Thyroid gland (tissue), 4 donors: ENCODE measurements at regions not wholly inside any gene's neighbourhood (a gene's known extent, or its start where the extent isn't known, plus 50 kb on each side); places are given as distances from the start of the nearest gene placed in this dataset.
"Not testable (repeated sequence)": the region's sequence is repeated elsewhere in the genome, so short reads cannot be mapped to it uniquely, and the experiment has no call there.

Experiments
- DNase-seq, 2 donors: peaks; one replicate each; pipeline ENCODE4 v3.0.0-alpha.2; 2019
- H3K27ac ChIP-seq, 3 donors: fragments of 200-600 bp; sonication (generic); 1 replicate in 2 of 3; 2 replicates in 1 of 3; pipeline ENCODE4 v1.5.1; 2016 to 2019; ENCODE audit warnings: mild to moderate bottlenecking in 1 of 3, moderate library complexity in 1 of 3
- H3K27me3 ChIP-seq: fragments of 200-600 bp; sonication (generic); one replicate; pipeline ENCODE4 v1.5.1; 2019
- H3K36me3 ChIP-seq, 2 donors: fragments of 200-600 bp; sonication (generic); one replicate each; pipeline ENCODE4 v1.5.1; 2016 to 2019
- H3K4me1 ChIP-seq, 2 donors: fragments of 200-600 bp; sonication (generic); one replicate each; pipeline ENCODE4 v1.5.1; 2017 to 2019
- H3K4me3 ChIP-seq, 3 donors: fragments of 200-600 bp; sonication (generic); replicated peaks in 1 of 3; 1 replicate in 2 of 3; 2 replicates in 1 of 3; pipeline ENCODE4 v1.5.1; 2016; ENCODE audit warnings: mild to moderate bottlenecking in 1 of 3
- H3K9me3 ChIP-seq: fragments of 200-600 bp; sonication (generic); one replicate; pipeline ENCODE4 v1.5.1; 2017
- POLR2A ChIP-seq, 2 donors: fragments of 450-650 bp; IDR thresholded peaks; one replicate each; pipeline ENCODE4 v1.6.1; 2017; ENCODE audit warnings: antibody characterized with exemption in 2 of 2, mild to moderate bottlenecking in 2 of 2, moderate library complexity in 1 of 2
- WGBS, 2 donors: methylation state at CpG; one replicate each; pipeline ENCODE4 v1.1.5; 2017; 5-methylcytosine and 5-hydroxymethylcytosine counted together
- intact Hi-C: fragments of 100-400 bp; cut with DNase I; formaldehyde crosslinking; loops from one replicate; pipeline ENCODE4 v1.15.1; 2023
- TF ChIP-seq, protein P1 (sequence below), 6 experiments: fragments of 200-600 bp in 3 of 6; fragments of 450-650 bp in 3 of 6; sonication (generic) in 3 of 6; IDR thresholded peaks; one replicate each; pipeline ENCODE4 v1.5.1; 2016 to 2019; ENCODE audit warnings: antibody characterized with exemption in 6 of 6, mild to moderate bottlenecking in 2 of 6, inconsistent platforms in 1 of 6, moderate library complexity in 1 of 6

DNA sequence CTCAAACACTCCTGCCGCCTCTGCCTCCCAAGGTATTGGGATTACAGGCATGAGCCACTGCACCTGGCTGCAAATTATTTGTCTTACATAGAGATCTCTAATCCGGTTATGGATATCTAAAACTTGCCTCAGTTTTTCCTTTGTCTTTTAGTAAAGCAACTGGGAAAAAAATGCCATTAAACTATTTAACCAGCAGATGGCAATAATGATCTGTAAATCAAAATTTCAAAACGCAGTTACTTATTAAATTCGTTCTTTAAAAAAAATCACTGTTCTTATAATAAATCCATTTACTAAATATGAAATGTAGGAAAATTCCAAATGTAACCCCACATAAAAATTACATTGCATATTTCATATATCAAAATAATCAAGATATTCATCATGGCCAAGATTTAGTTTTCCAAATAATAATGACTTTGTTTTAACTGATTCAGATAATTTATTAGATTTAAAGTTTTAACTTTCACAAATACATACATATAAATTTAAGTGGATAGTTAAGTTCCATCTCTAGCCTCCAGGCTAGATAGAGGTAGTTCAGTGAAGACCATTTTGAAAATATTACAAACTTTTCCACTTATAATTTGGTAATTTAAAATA lies 125.8 kb downstream of the KBTBD2 start:
- H3K9me3 ChIP-seq, H3K27ac ChIP-seq, H3K4me3 ChIP-seq, DNase-seq, H3K4me1 ChIP-seq, intact Hi-C loops, H3K36me3 ChIP-seq, H3K27me3 ChIP-seq: not testable (repeated sequence)
- 16 to 22% methylated on average over 4 of the region's 4 CpGs for WGBS, 2 donors
- TF ChIP-seq, protein P1, sequence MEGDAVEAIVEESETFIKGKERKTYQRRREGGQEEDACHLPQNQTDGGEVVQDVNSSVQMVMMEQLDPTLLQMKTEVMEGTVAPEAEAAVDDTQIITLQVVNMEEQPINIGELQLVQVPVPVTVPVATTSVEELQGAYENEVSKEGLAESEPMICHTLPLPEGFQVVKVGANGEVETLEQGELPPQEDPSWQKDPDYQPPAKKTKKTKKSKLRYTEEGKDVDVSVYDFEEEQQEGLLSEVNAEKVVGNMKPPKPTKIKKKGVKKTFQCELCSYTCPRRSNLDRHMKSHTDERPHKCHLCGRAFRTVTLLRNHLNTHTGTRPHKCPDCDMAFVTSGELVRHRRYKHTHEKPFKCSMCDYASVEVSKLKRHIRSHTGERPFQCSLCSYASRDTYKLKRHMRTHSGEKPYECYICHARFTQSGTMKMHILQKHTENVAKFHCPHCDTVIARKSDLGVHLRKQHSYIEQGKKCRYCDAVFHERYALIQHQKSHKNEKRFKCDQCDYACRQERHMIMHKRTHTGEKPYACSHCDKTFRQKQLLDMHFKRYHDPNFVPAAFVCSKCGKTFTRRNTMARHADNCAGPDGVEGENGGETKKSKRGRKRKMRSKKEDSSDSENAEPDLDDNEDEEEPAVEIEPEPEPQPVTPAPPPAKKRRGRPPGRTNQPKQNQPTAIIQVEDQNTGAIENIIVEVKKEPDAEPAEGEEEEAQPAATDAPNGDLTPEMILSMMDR (IDR thresholded peaks at IDR 0.05), result peak in 3 of 6 experiments; percentile 21 to 52 (median 35)

DNA sequence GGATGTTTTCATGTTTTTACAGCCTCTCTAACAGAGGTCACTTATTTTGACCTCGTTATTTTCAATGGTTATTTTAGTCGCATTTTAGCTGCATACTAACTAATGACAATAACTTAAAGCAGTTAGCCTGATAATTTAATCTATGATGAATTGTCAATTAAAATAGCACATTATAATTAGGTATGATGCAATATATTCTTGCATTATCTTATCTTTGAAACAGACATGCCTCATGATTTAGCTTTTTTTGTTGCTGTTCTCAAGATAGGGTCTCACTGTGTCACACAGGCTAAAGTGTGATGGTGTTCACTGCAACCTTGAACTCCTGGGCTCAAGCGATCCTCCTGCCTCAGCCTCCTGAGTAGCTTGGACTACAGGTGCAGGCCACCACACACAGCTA lies 126.4 kb downstream of the KBTBD2 start:
- no peak overlapping the region for H3K4me3 ChIP-seq
- intact Hi-C loops, result no loop called here
- no peak overlapping the region for H3K27ac ChIP-seq
- 88% methylated on average over 3 of the region's 3 CpGs for WGBS, 2 donors
- no peaks in the 10 kb centered on the region for H3K9me3 ChIP-seq
- no peaks in the 10 kb centered on the region for H3K27me3 ChIP-seq
- H3K36me3 ChIP-seq, result no peaks in the 10 kb centered on the region
- TF ChIP-seq, protein P1 (IDR thresholded peaks at IDR 0.05), result no peak
- TF ChIP-seq POLR2A (IDR thresholded peaks at IDR 0.05), result no peak
- DNase-seq, result no peak
- H3K4me1 ChIP-seq, result no peaks in the 10 kb centered on the region

DNA sequence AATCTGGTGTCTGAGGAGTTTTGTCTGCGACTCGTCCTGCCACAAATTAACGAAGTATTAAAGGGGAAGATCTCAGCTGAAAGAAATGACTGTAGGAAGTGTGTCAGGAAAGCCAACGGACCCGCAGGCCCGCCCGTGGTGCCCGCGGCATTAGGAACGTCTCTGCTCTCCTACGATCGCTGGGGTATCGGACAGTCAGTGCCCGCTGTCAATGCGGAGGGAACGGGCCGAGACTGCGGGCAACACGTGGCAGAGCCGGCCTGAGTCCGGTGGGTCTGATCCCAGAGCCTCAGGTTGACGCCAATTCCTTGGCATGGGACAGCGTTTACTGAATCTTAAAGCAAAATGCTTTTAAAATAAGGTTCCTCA lies 128.7 kb downstream of the KBTBD2 start:
- Histone ChIP-seq H3K36me3 (no peaks in the 10 kb centered on the region), H3K4me3 (no peak overlapping the region), H3K4me1 (no peaks in the 10 kb centered on the region), H3K27me3 (no peaks in the 10 kb centered on the region), H3K9me3 (no peaks in the 10 kb centered on the region), H3K27ac (no peak overlapping the region)
- 63 to 67% methylated on average over 23 of the region's 23 CpGs for WGBS, 2 donors
- intact Hi-C loops, result no loop called here
- TF ChIP-seq, protein P1 (IDR thresholded peaks at IDR 0.05), result no peak
- no peak for TF ChIP-seq POLR2A (IDR thresholded peaks at IDR 0.05)
- no peak for DNase-seq

DNA sequence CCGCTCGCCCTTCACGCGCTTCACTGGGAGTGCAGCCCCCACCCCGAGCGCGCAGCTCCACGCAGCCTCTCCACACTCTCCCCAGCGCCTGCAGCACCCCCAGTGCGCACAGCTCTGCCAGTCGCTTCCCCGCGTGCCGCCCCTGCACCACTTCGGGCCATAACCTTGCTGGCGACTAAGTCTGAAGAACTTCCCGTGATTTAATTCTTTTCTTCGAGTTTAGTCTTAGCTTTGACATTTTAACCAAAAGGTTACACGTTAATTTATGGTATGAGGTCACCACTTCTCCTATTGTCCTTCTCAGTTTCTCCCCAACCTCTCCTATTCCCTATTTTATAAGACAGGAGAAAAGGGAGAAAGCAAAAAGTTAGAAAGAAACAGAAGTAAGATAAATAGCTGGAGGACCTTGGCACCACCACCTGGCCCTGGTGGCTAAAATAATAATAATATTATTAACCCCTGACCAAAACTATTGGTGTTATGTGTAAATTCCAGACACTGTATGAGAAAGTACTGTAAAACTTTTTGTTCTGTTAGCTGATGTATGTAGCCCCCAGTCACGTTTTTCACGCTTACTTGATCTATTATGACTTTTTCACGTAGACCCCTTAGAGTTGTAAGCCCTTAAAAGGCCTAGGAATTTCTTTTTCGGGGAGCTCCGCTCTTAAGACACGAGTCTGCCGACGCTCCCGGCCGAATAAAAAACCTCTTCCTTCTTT lies 129.2 kb downstream of the KBTBD2 start:
- H3K27me3 ChIP-seq, H3K4me1 ChIP-seq, H3K36me3 ChIP-seq, H3K4me3 ChIP-seq, H3K9me3 ChIP-seq, DNase-seq, H3K27ac ChIP-seq, intact Hi-C loops: not testable (repeated sequence)
- WGBS, 2 donors, result 50 to 63% methylated on average over 29 of the region's 29 CpGs

DNA sequence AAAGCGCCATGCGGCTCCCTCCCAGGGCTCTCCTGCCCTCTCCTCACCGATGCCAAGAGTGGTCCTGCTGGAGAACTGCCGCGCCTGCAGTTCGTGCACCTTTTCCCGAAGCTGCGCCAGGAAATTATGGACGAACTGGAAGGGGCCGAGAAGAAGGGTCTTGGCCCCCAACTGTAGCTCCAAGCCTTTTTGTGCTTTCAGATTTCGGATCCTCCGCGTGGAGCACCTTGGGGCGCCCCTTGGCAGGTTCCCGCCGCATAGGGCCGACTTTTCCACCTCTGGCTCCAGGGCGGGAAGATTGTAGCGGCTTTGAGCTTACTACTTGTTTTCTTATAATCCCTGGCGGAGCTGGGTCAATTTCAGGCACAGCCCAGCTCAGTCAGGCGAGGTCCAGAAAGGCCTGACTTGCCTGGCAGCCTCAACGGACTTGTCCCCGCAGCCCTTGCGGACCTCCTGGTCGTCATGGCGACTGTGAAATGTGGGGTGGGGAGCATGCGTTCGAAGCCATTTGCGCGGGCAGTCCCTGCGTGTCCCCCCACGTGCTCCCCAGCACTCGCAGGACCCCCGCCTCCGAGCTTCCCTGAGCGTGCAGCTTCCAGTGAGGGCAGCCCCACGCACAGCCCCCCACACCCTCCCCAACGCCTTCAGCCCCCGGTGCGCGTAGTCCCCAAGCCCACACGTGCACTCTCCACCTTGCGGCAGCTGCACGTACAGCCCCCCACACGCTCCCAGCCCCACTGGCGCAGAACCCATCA lies 129.9 kb downstream of the KBTBD2 start:
- intact Hi-C loops, result no loop called here
- no peak for TF ChIP-seq POLR2A (IDR thresholded peaks at IDR 0.05)
- TF ChIP-seq, protein P1 (IDR thresholded peaks at IDR 0.05), result no peak
- H3K27me3 ChIP-seq, result no peaks in the 10 kb centered on the region
- no peaks in the 10 kb centered on the region for H3K9me3 ChIP-seq
- no peaks in the 10 kb centered on the region for H3K4me1 ChIP-seq
- no peak overlapping the region for H3K27ac ChIP-seq
- DNase-seq, result peak; percentile 14 to 33
- WGBS, 2 donors, result 27 to 34% methylated on average over 27 to 33 of the region's 46 CpGs
- H3K4me3 ChIP-seq, result no peak overlapping the region
- no peaks in the 10 kb centered on the region for H3K36me3 ChIP-seq

DNA sequence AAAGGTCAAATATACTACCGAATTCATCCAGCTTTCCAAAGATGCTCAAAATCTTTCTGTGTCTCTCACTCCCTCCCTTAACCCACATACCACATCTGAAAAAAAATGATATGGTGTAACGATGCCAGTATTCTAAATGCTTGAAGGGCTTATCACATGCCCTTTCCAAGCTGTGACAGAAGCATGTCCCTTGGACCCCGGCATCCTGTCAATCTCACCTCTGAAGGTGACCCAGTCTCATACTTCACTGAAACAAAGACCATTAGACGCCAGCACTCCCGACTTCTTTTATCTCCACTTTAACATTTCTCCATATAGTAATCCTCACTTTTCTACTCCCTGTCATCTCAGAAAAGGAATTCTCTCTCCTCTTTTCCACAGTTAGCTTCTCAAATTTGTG lies 130.8 kb downstream of the KBTBD2 start:
- intact Hi-C loops, H3K4me3 ChIP-seq, H3K9me3 ChIP-seq, H3K4me1 ChIP-seq, H3K27ac ChIP-seq, H3K36me3 ChIP-seq, DNase-seq, H3K27me3 ChIP-seq: not testable (repeated sequence)
- WGBS, 2 donors, result 93 to 97% methylated on average over 5 of the region's 5 CpGs

DNA sequence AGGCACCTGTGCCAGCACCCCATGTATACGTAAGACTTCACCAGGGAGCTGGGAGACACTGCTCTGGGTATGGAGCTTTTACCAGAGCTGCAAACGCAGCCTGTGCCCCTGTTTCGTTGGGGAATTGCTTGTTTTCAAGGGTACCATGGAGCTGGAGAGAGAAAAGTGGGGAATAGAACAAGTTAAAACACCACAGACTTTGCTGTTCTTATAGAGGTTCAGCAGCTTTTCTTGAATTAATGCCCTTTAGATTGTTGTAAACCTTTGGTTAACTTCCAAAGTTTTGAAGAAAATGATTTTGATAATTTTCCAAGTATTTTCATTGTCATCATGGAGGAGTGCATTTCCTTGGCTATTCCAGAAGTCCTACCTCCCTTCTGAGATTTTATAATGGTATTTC lies 131.7 kb downstream of the KBTBD2 start:
- H3K4me3 ChIP-seq, H3K9me3 ChIP-seq, H3K27me3 ChIP-seq, intact Hi-C loops, H3K4me1 ChIP-seq, H3K36me3 ChIP-seq, H3K27ac ChIP-seq, DNase-seq: not testable (repeated sequence)
- 87 to 95% methylated on average over 3 of the region's 3 CpGs for WGBS, 2 donors

DNA sequence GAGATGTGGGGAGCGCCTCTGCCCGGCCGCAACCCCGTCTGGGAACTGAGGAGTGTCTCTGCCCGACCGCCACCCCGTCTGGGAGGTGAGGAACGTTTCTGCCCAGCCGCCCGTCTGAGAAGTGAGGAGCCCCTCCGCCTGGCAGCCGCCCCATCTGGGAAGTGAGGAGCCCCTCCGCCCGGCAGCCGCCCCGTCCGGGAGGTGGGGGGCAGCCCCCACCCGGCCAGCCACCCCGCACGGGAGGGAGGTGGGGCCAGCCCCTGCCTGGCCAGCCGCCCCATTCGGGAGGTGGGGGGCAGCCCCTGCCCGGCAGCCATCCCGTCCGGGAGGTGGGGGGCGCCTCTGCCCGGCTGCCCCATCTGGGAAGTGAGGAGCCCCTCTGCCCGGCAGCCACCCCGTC lies 137.7 kb downstream of the KBTBD2 start:
- H3K36me3 ChIP-seq, intact Hi-C loops, H3K27ac ChIP-seq, H3K27me3 ChIP-seq, DNase-seq, H3K9me3 ChIP-seq, H3K4me3 ChIP-seq, H3K4me1 ChIP-seq: not testable (repeated sequence)
- WGBS, 2 donors, result 100% methylated on average over 5 to 25 of the region's 29 CpGs
